HG02571 (cell line): ENCODE measurements at regions not wholly inside any gene's neighbourhood (a gene's known extent, or its start where the extent isn't known, plus 50 kb on each side); places are given as distances from the start of the nearest gene placed in this dataset.

Source experiments
- ATAC-seq: cut with Tn5 transposase; IDR thresholded peaks from one replicate; pipeline ENCODE4 v1.9.1; 2021; ENCODE audit warnings: mild to moderate bottlenecking, moderate library complexity; ENCODE audit not compliant: unreplicated experiment

- no peak for ATAC-seq
Observed at GRCh38 chr6:106035655-106036054, 50.5 kb upstream of the PRDM1 start.

GRCh38 chr6:106033806-106034205 lies 52.3 kb upstream of the PRDM1 start:
- ATAC-seq, result no peak

GRCh38 chr6:106027758-106028157 lies 58.4 kb upstream of the PRDM1 start:
- ATAC-seq, result no peak

- no peak for ATAC-seq
Observed at GRCh38 chr6:106026748-106027715, 59.1 kb upstream of the PRDM1 start.

- ATAC-seq, result no peak
Observed at GRCh38 chr6:106025655-106026054, 60.5 kb upstream of the PRDM1 start.

GRCh38 chr6:106022801-106023200 lies 63.3 kb upstream of the PRDM1 start:
- ATAC-seq, result no peak

- ATAC-seq, result no peak
Observed at GRCh38 chr6:106017454-106017853, 68.7 kb upstream of the PRDM1 start.

GRCh38 chr6:106014955-106015354 lies 71.2 kb upstream of the PRDM1 start:
- ATAC-seq, result no peak

GRCh38 chr6:106011476-106011875 lies 74.7 kb upstream of the PRDM1 start:
- no peak for ATAC-seq

GRCh38 chr6:106005954-106006353 lies 80.2 kb upstream of the PRDM1 start:
- no peak for ATAC-seq

GRCh38 chr6:106005013-106005412 lies 81.1 kb upstream of the PRDM1 start:
- no peak for ATAC-seq

- ATAC-seq, result no peak
Observed at GRCh38 chr6:106003268-106003987, 82.7 kb upstream of the PRDM1 start.

- ATAC-seq, result no peak
Observed at GRCh38 chr6:106002005-106002404, 84.1 kb upstream of the PRDM1 start.

- ATAC-seq, result no peak
Observed at GRCh38 chr6:106000935-106001334, 85.2 kb upstream of the PRDM1 start.

- ATAC-seq, result no peak
Observed at GRCh38 chr6:105997482-105997881, 88.7 kb upstream of the PRDM1 start.

- no peak for ATAC-seq
Observed at GRCh38 chr6:105995391-105995865, 90.7 kb upstream of the PRDM1 start.

- ATAC-seq, result no peak
Observed at GRCh38 chr6:105994591-105995390, 91.3 kb upstream of the PRDM1 start.

GRCh38 chr6:105994118-105994590 lies 92.0 kb upstream of the PRDM1 start:
- no peak for ATAC-seq

GRCh38 chr6:105993341-105994117 lies 92.6 kb upstream of the PRDM1 start:
- ATAC-seq, result no peak

GRCh38 chr6:105992315-105992961 lies 93.7 kb upstream of the PRDM1 start:
- peak; percentile 78 for ATAC-seq
